GM19035 (cell line): ENCODE measurements at regions not wholly inside any gene's neighbourhood (a gene's known extent, or its start where the extent isn't known, plus 50 kb on each side); places are given as distances from the start of the nearest gene placed in this dataset.
"Not testable (repeated sequence)": the region's sequence is repeated elsewhere in the genome, so short reads cannot be mapped to it uniquely, and the experiment has no call there.

Experiments
- ATAC-seq: cut with Tn5 transposase; IDR thresholded peaks from one replicate; pipeline ENCODE4 v1.9.1; 2021; ENCODE audit not compliant: unreplicated experiment

DNA sequence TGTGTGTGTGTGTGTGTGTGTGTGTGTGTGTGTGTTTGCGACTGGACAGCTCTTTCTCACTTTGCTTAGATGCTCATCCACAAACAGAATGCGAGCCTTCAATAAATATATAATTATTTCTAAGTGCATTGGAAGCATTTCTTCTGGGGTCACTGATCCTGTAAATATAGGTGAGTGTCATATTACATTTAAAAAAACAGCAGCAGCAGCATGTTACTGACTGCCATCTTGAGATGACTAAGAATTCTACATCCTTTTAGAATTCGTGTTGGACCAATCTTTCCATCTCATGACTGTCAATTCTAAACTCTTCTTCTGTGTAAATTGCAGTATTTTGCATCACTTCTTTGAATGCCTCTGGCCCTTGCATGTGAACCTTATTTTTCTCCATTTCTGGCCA, 238.0 kb upstream of the DDI1 start:
- no peak for ATAC-seq

DNA sequence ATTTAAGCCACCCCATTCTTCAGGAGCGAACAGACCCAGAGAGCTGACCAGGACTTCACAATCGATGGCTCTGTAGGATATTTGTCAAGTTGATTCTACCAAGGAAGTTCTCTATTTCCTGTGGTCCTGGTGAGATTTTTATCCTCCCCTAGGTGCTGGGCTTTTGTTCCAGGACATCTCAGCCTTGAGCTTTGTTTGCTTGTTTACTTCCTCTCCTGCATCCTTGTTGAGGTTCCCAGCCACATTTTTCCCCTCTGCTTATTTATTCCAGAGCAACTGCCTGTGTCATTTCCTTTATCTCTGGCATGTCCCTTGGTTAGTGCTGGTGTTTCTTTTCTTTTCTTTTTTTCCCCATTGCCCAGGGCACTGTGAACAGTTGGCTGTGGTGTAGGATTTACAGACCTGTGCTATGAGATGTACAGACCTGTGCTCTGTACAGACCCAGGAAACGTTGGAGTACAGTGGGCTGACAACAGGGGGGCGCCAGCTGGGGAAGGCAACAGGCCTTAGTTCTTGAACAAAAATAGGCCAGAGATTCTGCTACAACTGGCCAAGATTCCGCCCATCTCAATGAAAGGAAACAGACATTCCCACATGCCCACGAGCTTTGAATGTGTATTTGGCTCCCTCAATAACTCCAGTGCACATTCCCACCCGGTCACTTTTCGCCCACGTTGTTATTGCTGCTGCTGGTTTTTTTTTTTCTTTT, 235.9 kb upstream of the DDI1 start:
- ATAC-seq = no peak

DNA sequence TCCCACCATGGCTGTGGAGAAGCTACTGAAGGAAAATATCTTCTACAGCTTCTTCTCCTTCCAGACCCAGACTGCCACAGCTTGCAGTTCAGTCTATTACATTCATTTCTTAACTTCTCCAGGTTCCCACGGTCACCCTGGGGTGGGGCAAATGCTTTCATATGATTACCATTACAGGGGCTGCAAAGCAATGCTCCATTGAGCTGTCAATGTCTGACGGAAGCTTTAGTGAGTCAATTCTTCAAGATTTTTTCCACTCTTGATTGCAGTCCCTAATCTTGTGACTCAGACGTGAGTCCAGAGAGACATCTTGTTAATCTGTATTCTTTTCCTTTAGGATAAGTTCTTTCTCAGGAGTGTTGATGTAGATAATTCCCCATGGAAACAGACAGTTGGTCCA, 233.4 kb upstream of the DDI1 start:
- ATAC-seq = no peak

DNA sequence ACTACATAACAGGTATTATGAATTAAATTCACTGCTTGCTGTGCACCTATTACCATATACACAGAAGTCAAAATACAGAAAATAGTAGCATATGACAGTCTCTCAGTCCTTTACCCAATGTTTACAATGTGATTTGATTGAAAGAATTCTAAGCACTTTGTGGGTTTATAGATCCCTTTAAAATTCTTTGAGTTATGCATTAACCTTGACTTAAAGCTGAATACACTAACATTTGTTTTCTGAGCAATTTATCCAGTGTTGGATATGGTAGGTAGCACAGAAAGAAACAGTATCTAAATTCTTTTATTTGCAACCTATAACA, 230.8 kb upstream of the DDI1 start:
- no peak for ATAC-seq

DNA sequence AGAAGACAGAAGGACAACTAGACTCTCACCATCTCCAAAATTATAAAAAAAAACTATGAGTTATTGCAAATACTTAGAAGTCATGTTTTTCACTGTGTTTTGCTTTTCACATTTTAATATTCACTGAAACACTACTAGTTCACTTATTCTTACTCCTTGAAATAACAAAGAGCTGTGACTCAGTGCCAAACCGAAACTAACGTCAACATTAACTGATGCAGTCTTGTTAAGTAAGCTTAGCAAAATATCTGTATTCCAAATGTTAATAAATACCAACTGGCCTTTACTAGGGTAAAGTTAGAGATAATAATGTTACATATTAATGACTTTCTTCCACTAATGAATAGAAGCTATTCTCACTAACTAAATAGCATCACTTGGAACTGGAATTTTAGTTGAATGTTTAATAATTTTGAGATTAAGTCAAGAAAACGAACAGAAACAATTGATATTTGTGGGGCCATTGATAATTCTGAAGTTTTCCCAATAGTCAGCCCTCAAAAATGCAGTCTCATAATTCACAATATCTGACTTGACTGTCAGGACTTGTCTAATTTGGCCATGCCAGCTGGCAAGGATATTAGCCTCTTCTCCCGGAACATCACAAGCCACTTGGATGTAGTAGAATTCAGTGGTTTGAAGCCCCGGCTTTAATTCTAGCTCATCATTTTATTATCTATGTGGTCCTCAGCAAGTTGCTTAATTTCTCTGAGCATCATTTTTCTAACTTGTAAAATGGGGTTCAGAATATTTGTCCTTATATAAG, 230.1 kb upstream of the DDI1 start:
- ATAC-seq = no peak

DNA sequence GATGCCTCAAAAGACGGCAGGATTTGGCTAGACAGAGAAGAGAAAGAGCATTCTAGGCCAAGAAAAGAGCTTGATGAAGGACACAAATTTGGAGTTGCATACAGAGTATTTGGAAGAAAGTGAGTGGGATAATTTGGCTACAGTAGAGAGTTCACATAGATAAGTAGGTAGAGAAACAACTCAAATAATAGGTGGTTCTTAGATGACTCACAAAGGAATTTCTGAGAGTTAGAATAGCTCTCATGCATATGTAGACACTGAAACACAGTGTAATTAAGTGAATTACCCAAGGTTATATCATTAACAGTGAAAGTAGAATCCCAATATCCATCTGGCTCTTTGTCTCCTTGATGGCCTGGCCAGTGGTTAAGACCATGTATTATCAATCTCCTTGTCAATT, 228.6 kb upstream of the DDI1 start:
- ATAC-seq = no peak

DNA sequence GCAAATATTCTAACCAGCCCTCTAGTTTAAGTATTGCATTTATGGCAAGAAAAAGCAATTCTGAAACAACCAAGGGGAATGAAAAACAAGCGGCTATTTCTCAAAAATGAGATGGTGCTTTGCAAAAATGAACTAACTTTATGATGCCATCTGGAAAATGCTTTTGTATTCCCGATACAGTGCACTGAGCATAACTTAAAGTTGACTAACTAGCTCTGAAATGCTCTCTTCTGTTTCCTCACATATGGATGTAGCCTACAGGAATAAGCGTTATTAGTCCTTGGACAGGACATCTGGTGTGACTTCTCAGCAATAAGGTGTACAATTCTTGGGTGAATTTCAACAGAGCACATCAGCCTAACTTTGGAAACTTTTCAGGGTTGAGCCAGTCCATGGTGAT, 228.2 kb upstream of the DDI1 start:
- no peak for ATAC-seq

DNA sequence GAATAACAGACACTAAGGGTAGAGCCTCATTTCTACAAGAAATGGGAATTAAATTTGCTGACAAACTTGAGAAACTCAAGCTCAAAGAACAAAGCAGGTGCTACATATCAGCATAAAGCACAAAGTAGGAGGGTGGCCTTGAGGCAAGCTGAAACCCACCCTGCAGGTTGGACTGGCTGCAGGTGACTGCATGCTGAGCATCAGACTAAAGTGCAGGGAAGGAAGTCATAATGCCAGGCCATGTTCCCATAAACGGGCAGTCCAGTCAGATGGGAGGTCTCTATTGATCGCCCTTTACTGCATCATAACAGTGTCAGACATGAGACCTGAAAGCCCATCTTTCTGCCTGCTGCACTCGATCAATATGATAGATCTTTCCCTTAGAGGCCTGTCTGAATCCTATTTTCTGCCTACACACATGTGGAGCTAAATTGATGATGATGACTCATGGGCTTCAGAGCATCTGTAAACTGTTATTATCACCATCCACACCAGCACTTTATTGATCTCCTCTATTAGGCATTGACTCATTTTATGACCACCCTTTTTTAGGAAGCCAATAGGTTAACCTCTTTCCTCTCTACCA, 224.5 kb upstream of the DDI1 start:
- no peak for ATAC-seq

DNA sequence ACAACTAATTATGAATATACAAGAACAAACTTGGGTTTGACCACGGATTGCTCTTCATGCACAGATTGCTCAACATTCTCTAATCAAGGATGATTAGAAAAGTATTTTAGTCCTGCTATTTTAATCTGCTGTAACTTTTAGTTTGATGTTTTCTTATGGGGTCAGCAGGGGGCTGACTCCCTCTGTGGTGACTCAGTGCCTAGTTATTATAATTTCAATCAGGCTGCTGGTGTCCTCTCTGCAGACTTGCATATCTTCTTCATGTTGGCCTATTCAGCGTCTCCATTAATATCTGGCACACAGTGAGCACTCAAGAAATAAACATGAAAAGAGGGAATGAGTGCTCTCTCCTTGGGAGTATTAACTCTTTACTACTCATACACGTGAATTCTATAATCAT, 223.8 kb upstream of the DDI1 start:
- no peak for ATAC-seq

DNA sequence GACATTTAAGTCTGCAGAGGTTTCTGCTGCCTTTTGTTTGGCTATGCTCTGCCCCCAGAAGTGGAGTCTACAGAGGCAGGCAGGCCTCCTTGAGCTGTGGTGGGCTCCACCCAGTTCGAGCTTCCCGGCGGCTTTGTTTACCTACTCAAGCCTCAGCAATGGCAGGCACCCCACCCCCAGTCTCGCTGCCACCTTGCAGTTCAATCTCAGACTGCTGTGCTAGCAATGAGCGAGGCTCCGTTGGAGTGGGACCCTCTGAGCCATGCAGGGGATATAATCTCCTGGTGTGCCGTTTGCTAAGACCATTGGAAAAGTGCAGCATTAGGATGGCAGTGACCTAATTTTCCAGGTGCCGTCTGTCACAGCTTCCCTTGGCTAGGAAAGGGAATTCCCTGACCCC, 216.1 kb upstream of the DDI1 start:
- ATAC-seq = not testable (repeated sequence)

DNA sequence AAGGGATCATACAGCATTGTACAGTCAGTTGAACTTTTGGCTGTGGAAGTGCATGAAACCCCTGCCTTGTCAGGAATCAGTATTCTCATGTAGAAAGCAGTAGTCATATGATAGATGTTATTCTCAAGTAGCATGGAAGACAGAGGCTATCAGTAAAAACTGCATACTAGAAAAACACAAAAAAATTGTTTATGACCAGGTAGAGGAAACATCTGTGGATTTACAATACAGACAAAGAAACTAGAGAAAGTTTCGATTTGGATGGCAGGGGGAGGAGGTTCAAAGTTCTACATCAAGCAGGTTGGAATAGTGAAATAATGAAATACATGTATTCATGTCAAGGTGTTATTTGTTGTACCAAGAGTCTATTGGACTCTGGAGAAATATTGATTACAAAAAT, 212.3 kb upstream of the DDI1 start:
- no peak for ATAC-seq

DNA sequence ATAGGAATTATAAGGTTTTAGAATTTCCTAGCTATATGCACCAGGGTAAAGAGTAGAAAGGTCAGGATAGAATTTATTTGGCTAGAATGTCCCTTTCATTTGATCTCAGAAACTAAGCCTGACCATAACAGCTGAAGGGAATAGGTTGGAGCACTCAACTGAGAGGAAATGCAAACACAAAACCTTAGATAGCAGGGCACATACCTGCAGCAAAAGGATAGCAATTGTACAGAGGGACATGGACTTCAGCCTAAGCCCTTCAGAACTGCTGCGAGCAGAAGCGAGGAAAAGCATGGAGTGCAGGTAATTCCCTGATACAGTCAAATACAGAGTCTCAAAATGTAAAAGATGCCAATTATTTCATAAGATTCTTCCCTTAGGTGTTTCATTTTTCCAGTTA, 211.0 kb upstream of the DDI1 start:
- ATAC-seq = no peak

DNA sequence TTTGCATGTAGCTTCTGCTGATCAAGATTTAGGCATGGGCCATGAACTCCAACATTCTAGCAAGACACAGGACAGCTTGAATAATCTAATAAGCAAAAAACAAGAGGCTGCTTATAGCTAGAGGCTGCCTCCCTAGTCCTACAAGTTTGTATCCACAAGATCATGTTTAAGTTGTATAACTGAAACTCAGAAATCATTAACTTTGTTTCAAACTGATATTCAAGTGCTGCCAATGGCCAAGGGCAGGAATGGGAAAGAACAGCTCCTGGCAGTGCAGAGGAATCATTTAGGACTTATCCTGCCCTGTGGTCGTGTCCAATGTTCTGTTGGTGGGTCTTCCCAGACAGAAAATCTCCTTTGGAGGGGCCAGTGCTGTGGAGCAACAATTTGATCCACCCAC, 209.6 kb upstream of the DDI1 start:
- no peak for ATAC-seq

DNA sequence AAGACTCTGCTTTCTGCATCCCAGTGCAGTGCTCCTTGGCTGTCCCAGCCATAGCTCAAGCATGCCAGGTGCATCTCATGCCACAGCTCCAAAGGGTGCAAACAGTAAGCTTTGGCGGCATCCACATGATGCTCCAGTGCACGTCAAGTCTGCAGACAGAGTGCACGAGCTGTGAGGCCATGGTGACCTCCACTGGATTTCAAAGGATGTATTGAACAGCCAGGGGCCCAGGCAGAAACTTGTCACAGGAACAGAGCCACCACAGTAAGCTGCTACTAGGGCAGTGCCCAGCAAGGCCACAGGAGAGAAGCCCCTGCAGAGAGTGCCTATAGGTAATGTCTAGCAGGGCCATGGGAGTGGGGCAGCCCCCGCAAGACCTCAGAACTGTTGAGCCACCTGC, 206.8 kb upstream of the DDI1 start:
- no peak for ATAC-seq

DNA sequence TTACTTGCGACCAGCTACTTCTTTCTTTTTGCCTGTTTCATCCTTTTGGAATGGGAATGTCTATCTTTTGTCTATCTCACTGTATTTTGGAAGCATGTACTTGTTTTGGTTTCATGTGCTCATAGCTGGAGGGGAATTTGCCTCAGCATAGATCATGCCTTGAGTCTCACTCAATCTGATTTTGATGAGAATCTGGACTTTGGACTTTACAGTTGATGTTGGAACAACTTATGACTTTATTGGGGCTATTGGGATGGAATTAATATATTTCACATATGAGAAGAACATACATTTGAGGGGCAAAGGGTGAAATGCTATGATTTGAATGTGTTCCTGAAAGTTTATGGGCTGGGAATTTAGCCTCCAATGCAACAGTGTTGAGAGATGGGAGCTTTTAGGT, 206.2 kb upstream of the DDI1 start:
- no peak for ATAC-seq

DNA sequence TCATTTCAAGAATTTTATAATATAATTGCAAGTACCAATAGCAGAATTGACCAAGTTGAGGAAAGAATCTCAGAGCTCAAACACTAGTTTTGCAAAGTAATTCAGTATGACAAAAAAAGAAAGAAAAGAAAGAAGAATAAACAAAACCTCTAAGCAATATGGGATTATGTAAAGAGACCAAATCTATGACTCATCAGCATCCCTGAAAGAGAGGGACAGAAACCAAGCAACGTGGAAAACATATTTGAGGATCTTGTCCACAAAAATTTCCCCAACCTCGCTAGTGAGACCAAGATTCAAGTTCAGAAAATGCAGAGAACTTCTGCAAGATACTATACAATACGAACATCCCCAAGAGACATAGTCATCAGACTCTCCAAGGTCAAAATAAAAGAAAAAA, 203.7 kb upstream of the DDI1 start:
- no peak for ATAC-seq

DNA sequence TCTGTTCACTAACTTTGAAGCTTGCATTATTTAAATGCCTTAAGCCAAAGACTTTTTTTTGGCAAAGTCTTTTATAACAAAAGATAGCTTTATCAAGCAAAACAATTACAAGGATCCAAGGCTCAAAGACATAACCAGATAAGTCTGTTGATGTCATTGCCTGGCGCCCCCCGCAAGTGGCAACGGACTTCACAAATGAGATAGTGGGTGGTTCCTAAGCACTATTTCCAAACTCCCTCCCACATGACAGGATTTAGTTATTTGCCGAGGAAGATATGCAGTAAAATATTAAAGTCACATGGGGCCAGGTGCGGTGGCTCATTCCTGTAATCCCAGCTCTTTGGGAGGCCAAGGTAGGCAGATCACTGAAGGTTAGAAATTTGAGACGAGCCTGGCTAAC, 194.2 kb upstream of the DDI1 start:
- ATAC-seq = no peak

DNA sequence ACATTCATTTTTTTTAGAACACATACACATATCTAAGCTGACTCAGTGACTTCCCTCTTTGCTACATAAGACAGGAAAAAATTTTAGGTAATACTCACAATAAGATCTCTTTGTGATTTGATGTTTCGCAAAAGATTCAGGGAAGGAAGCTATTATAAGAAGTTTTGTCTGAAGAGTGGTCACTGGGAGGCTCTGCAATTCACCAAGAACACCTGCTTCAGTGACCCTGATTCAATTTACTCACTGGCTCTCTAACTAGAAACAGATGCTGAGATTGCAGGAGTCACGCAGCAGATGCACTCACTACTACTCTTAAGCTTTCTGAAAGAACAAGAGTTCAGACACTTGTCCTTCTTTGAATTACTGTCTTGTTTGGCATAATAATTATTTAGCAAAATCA, 193.6 kb upstream of the DDI1 start:
- ATAC-seq = no peak

DNA sequence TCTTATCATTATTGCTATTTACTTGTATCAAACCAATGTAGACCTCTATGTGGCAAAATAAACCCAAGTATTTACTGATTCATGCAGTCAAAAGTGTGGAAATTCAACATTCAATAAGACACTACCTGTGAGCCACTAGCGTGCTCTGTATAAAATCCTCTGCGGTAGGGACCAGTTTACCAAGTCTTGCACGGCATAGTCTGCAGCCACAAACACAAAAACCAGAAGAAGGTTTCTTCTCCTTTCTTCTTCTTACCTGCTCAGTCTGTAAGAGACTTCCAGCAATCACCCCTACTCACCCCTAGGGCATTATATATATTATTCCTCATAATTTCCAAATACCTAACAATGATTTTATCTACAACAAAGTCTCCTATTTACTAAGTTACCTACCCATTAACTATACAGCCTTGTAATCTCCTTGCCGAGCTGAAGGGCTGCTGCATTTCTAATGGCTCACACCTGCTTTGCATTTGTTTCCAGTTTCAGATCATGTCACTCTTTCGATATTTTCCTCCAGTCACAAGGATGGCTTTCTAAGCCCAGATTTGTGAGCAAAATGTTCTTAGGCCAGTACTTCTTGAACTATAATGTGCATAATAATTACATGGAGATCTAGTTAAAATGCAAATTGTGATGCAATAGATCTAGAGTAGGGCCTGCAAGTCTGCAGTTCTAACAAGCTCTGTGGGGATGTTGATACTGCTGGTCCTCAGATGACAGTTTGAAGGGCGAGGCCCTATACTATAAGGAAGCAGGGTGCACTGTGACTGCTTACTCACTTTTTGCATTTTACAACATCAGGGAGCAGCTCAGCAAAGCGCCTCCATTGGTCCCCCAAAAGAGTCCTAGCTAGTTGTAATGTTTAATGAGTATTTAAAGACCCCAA, 191.9 kb upstream of the DDI1 start:
- ATAC-seq = peak; percentile 96

DNA sequence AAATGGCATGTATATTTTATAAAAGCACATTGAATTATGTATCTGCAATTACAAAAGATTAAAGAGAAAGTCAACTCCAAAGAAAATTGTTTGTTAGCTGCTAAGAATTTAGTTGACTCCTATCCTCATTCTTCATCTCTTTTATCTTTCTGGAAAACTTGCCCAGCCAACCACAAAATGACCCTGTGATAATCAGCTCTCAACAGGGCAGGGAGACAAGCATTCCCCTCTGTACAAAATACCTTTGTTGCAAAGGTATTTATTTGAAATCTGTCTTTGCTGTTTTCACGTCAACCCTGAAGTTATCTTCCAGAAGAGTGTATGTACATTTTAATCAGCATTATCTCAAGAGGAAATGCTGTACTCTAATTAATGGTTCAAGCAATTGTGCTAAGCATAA, 191.1 kb upstream of the DDI1 start:
- ATAC-seq = no peak

DNA sequence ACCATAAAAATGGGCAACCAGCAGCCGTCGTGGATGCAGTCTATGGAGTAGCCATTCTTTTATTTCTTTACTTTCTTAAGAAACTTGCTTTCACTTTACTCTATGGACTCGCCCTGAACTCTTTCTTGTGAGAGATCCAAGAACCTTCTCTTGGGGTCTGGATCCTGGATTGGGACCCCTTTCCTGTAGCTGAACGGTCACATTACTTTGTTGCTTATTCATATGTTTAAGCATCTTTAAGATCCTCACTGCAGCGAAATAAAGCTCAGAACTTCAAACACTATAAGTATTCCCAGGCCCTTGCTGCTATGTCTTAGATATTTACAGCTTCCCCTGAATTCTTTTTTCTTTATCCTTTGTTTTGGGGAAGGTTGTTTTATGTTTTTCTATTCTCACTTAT, 187.8 kb upstream of the DDI1 start:
- no peak for ATAC-seq

DNA sequence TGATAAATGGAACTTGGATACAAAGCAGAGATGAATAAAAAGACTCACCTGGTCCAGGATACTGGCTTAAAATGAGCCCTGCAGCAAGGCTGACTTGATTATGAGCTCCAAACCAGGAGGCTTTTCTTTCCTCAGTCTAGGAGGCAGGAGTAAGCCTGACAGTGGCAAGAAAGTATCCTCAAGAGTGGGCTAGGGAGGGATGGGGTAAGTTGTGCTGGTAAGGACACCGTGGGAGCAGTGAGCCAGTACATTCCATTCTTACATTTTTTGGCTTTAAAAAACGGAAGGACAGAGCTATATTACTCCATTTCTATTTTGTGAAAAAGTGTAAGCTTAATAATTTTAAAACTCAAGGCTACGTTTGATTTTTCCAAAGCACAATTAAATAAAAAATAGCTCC, 187.1 kb upstream of the DDI1 start:
- no peak for ATAC-seq
